H9 (cell line): ENCODE measurements at regions not wholly inside any gene's neighbourhood (a gene's known extent, or its start where the extent isn't known, plus 50 kb on each side); places are given as distances from the start of the nearest gene placed in this dataset.

ENCODE experiments used
- DNase-seq: peaks from one replicate; pipeline ENCODE4 v3.0.0-alpha.2; 2017
- H2AFZ ChIP-seq: one replicate; pipeline ENCODE4 v1.6.1; 2013; ENCODE audit warnings: mild to moderate bottlenecking, low read length, control low read depth, moderate library complexity
- H2AK5ac ChIP-seq: 2 replicates; pipeline ENCODE4 v1.6.1; 2013; ENCODE audit warnings: low read length, control low read depth, mixed read lengths; ENCODE audit not compliant: insufficient read length
- H2BK120ac ChIP-seq: one replicate; pipeline ENCODE4 v1.6.1; 2013; ENCODE audit warnings: low read depth, mild to moderate bottlenecking, low read length, control low read depth, inconsistent platforms; ENCODE audit not compliant: poor library complexity, severe bottlenecking
- H2BK12ac ChIP-seq: 2 replicates; pipeline ENCODE4 v1.6.1; 2013; ENCODE audit warnings: low read length, control low read depth, mixed read lengths, low read depth; ENCODE audit not compliant: insufficient read length
- H2BK15ac ChIP-seq: 2 replicates; pipeline ENCODE4 v1.6.1; 2013; ENCODE audit warnings: low read depth, low read length, control low read depth
- H2BK20ac ChIP-seq: one replicate; pipeline ENCODE4 v1.6.1; 2013; ENCODE audit warnings: low read depth, mild to moderate bottlenecking, low read length, control low read depth, inconsistent platforms; ENCODE audit not compliant: poor library complexity, severe bottlenecking
- H2BK5ac ChIP-seq: 2 replicates; pipeline ENCODE4 v1.6.1; 2013; ENCODE audit warnings: low read length, control low read depth, mixed read lengths; ENCODE audit not compliant: insufficient read length
- H3K14ac ChIP-seq: 2 replicates; pipeline ENCODE4 v1.6.1; 2013; ENCODE audit warnings: low read length, control low read depth; ENCODE audit not compliant: insufficient read depth
- H3K18ac ChIP-seq: 2 replicates; pipeline ENCODE4 v1.6.1; 2013; ENCODE audit warnings: low read depth, mild to moderate bottlenecking, mixed read lengths, low read length, control low read depth; ENCODE audit not compliant: insufficient read length
- H3K23ac ChIP-seq: 2 replicates; pipeline ENCODE4 v1.6.1; 2013; ENCODE audit warnings: low read length, control low read depth, mixed read lengths, low read depth; ENCODE audit not compliant: insufficient read length
- H3K23me2 ChIP-seq: 2 replicates; pipeline ENCODE4 v1.6.1; 2013; ENCODE audit warnings: low read depth, mild to moderate bottlenecking, mixed read lengths, low read length, control low read depth; ENCODE audit not compliant: insufficient read length, poor library complexity, severe bottlenecking
- H3K27ac ChIP-seq: 2 replicates; pipeline ENCODE4 v1.5.1; 2013; ENCODE audit warnings: low read length, control low read depth, mixed read lengths, low read depth; ENCODE audit not compliant: insufficient read length
- H3K27me3 ChIP-seq: 2 replicates; pipeline ENCODE4 v1.6.1; 2013; ENCODE audit warnings: low read length, control low read depth, inconsistent platforms; ENCODE audit not compliant: insufficient read depth
- H3K4ac ChIP-seq: 2 replicates; pipeline ENCODE4 v1.6.1; 2013; ENCODE audit warnings: low read depth, mild to moderate bottlenecking, control low read depth, inconsistent platforms, low read length, moderate library complexity
- H3K4me1 ChIP-seq: 2 replicates; pipeline ENCODE4 v1.6.1; 2013; ENCODE audit warnings: low read length, control low read depth, inconsistent platforms; ENCODE audit not compliant: insufficient read depth
- H3K4me2 ChIP-seq: 2 replicates; pipeline ENCODE4 v1.6.1; 2013; ENCODE audit warnings: low read length, control low read depth, mixed read lengths; ENCODE audit not compliant: insufficient read length, insufficient read depth
- H3K56ac ChIP-seq: 2 replicates; pipeline ENCODE4 v1.6.1; 2013; ENCODE audit warnings: low read depth, mild to moderate bottlenecking, mixed read lengths, low read length, control low read depth; ENCODE audit not compliant: insufficient read length
- H3K79me1 ChIP-seq: 2 replicates; pipeline ENCODE4 v1.6.1; 2013; ENCODE audit warnings: low read depth, mild to moderate bottlenecking, moderate library complexity, low read length, control low read depth, inconsistent platforms; ENCODE audit not compliant: insufficient read depth, poor library complexity, severe bottlenecking
- H3K79me2 ChIP-seq: 2 replicates; pipeline ENCODE4 v1.6.1; 2013; ENCODE audit warnings: low read length, control low read depth, inconsistent platforms; ENCODE audit not compliant: insufficient read depth
- H3K9ac ChIP-seq: 2 replicates; pipeline ENCODE4 v1.6.1; 2013; ENCODE audit warnings: low read length, control low read depth, mixed read lengths; ENCODE audit not compliant: insufficient read length; ENCODE audit errors: extremely low read depth
- H3K9me3 ChIP-seq: one replicate; pipeline ENCODE4 v1.6.1; 2013; ENCODE audit warnings: low read depth, low read length, inconsistent platforms; ENCODE audit not compliant: control insufficient read depth
- H3T11ph ChIP-seq: one replicate; pipeline ENCODE4 v1.6.1; 2013; ENCODE audit warnings: mild to moderate bottlenecking, low read length, control low read depth, inconsistent platforms
- H4K20me1 ChIP-seq: one replicate; pipeline ENCODE4 v1.6.1; 2013; ENCODE audit not compliant: control insufficient read depth, insufficient read length, insufficient read depth
- H4K5ac ChIP-seq: 2 replicates; pipeline ENCODE4 v1.6.1; 2013; ENCODE audit warnings: low read depth, mild to moderate bottlenecking, mixed read lengths, low read length, control low read depth; ENCODE audit not compliant: insufficient read length
- H4K8ac ChIP-seq: replicated peaks from 2 replicates; pipeline ENCODE4 v1.6.1; 2013; ENCODE audit warnings: low read length, control low read depth, mixed read lengths, low read depth; ENCODE audit not compliant: insufficient read length
- H4K91ac ChIP-seq: 2 replicates; pipeline ENCODE4 v1.6.1; 2013; ENCODE audit warnings: low read depth, mild to moderate bottlenecking, moderate library complexity, mixed read lengths, low read length, control low read depth; ENCODE audit not compliant: insufficient read length
- H3K27ac Mint-ChIP-seq, 3 experiments: 2 replicates in 2 of 3; 3 replicates in 1 of 3; pipeline ENCODE4 v1.8.0; 2020 to 2021; ENCODE audit warnings: mixed read lengths in 3 of 3, mild to moderate bottlenecking in 1 of 3, moderate library complexity in 1 of 3
- H3K27me3 Mint-ChIP-seq: 2 replicates; pipeline ENCODE4 v1.8.0; 2021; ENCODE audit warnings: low read depth, mild to moderate bottlenecking, moderate library complexity, mixed read lengths
- H3K36me3 Mint-ChIP-seq, 3 experiments: 2 replicates in 2 of 3; 3 replicates in 1 of 3; pipeline ENCODE4 v1.8.0; 2020 to 2021; ENCODE audit warnings: low read depth in 3 of 3, mixed read lengths in 3 of 3; ENCODE audit not compliant: insufficient read depth in 1 of 3
- H3K4me1 Mint-ChIP-seq, 2 experiments: 2 replicates each; pipeline ENCODE4 v1.8.0; 2020; ENCODE audit warnings: mixed read lengths in 2 of 2
- H3K4me3 Mint-ChIP-seq, 2 experiments: 2 replicates in 1 of 2; 3 replicates in 1 of 2; pipeline ENCODE4 v1.8.0; 2020 to 2021; ENCODE audit warnings: mild to moderate bottlenecking in 2 of 2, mixed read lengths in 2 of 2, moderate library complexity in 1 of 2
- H3K9me3 Mint-ChIP-seq, 2 experiments: 2 replicates in 1 of 2; 3 replicates in 1 of 2; pipeline ENCODE4 v1.8.0; 2020; ENCODE audit warnings: mild to moderate bottlenecking in 2 of 2, mixed read lengths in 2 of 2, moderate library complexity in 1 of 2
- CTCF ChIP-seq: fragments of 200-600 bp; sonication (generic); conservative IDR thresholded peaks from 3 replicates; pipeline ENCODE4 v1.8.0; 2021; ENCODE audit warnings: antibody characterized with exemption, mild to moderate bottlenecking
- WGBS: extraction: QIAGEN DNeasy Blood & Tissue Kit; methylation state at CpG from one replicate; pipeline ENCODE4 v1.1.7; 2013; ENCODE audit warnings: missing lambda C conversion rate, low lambda C conversion rate, mixed read lengths; ENCODE audit not compliant: insufficient read length; ENCODE audit errors: extremely low coverage; 5-methylcytosine and 5-hydroxymethylcytosine counted together

- no peak overlapping the region for H3K4me3 Mint-ChIP-seq
- Histone ChIP-seq H3K23ac (no peak overlapping the region), H2AK5ac (no peak overlapping the region), H3K79me2 (no peaks in the 10 kb centered on the region), H3K27me3 (no peaks in the 10 kb centered on the region), H3K27ac (no peak overlapping the region), H3K18ac (no peak overlapping the region), H4K8ac (peak overlapping the region; percentile 78), H4K5ac (no peak overlapping the region), H4K91ac (no peak overlapping the region), H3K23me2 (no peaks in the 10 kb centered on the region), H3K14ac (no peak overlapping the region), H4K20me1 (no peaks in the 10 kb centered on the region), H3K9me3 (no peaks in the 10 kb centered on the region), H3T11ph (no peak overlapping the region), H2BK15ac (no peak overlapping the region), H2AFZ (no peak overlapping the region), H2BK5ac (no peak overlapping the region), H3K9ac (no peak overlapping the region), H3K4ac (no peak overlapping the region), H3K56ac (no peak overlapping the region), H2BK120ac (no peak overlapping the region), H3K79me1 (no peaks in the 10 kb centered on the region), H2BK20ac (no peak overlapping the region), H3K4me2 (no peak overlapping the region), H3K4me1 (peaks cover 5% of the 10 kb centered on the region; the same call in 1 of the 2 replicates), H2BK12ac (no peak overlapping the region)
- H3K27me3 Mint-ChIP-seq = peaks cover 12% of the 10 kb centered on the region
- H3K4me1 Mint-ChIP-seq = peaks cover 18 to 25% of the 10 kb centered on the region in 2 experiments
- no peak for DNase-seq
- H3K27ac Mint-ChIP-seq = no peak overlapping the region; a peak in 1 of 7 replicates
- H3K36me3 Mint-ChIP-seq = peaks cover 0 to 13% (median 0%) of the 10 kb centered on the region in 3 experiments; a peak in 4 of 7 replicates
- no peak for TF ChIP-seq CTCF
- no CpG with 5 or more reads among the region's 19 CpGs for WGBS
- peaks cover 12 to 14% of the 10 kb centered on the region in 2 experiments for H3K9me3 Mint-ChIP-seq
These were observed 1515.6 kb downstream of the TBC1D22A start for GRCh38 chr22:48277868-48278581.
